Erythroblast (primary cell): ENCODE measurements at regions not wholly inside any gene's neighbourhood (a gene's known extent, or its start where the extent isn't known, plus 50 kb on each side); places are given as distances from the start of the nearest gene placed in this dataset.

Source experiments
- GATA1 ChIP-seq: IDR thresholded peaks from 2 replicates; pipeline ENCODE4 v1.6.1; 2011; ENCODE audit warnings: low read depth, mild to moderate bottlenecking, control low read depth, low read length, moderate library complexity
- POLR2A ChIP-seq: IDR thresholded peaks from 2 replicates; pipeline ENCODE4 v1.6.1; 2011; ENCODE audit warnings: mild to moderate bottlenecking, low read length

DNA sequence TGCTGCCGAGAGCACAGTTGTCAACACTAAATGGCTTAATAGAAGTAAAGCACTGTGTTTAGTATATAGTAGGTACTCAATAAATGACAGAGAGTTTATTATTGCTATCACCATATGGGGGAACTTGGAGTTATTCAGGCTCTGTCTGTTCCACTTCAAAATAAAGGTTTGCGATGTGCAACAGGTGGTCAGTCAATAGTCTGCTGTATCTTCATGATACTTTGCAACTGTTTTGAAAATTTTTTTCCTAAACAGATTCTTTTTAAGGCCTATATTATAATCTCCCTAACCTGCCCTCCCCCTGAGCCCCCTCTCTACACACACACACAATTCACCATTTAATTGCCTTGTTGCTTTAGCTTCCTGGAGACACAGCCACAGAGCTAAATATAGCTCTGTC lies 164.7 kb upstream of the NR2F2 start:
- no peak for TF ChIP-seq POLR2A
- no peak for TF ChIP-seq GATA1
